ENCODE measurements at regions not wholly inside any gene's neighbourhood (a gene's known extent, or its start where the extent isn't known, plus 50 kb on each side); places are given as distances from the start of the nearest gene placed in this dataset.
A peak's percentile ranks its signal among the peaks of the same experiment; 100 is the strongest.

- H3K4me3 ChIP-seq (replicated peaks in 1 of 4; ENCODE audit: control extremely low read depth in 1 of 4, insufficient read depth in 1 of 4, low read depth in 3 of 4, low read length in 4 of 4): no peak overlapping the region
- no peaks in the 10 kb centered on the region for H3K79me2 ChIP-seq (ENCODE audit: control insufficient read depth, insufficient read depth, low read length)
- H4K20me1 ChIP-seq (ENCODE audit: control insufficient read depth, extremely low read depth, insufficient read depth, low read length): no peaks in the 10 kb centered on the region
- no peaks in the 10 kb centered on the region for H3K9me3 ChIP-seq (ENCODE audit: control insufficient read depth, insufficient read depth, low read depth, low read length)
- H3K27me3 ChIP-seq (ENCODE audit: control insufficient read depth, insufficient read depth, low read length): no peaks in the 10 kb centered on the region
- DNase-seq (ENCODE audit: low read depth in 2 of 2): peak in 1 of 2 donors; percentile 17
- TF ChIP-seq CTCF (conservative IDR thresholded peaks at IDR 0.05 in 1 of 2, IDR thresholded peaks at IDR 0.05 in 1 of 2; ENCODE audit: low read depth in 1 of 2, low read length in 2 of 2): no peak
- TF ChIP-seq EZH2 (IDR thresholded peaks at IDR 0.05; ENCODE audit: low read length, missing control alignments): no peak
- no peak overlapping the region for H3K9ac ChIP-seq (ENCODE audit: insufficient read depth, low read length)
- no peaks in the 10 kb centered on the region for H3K36me3 ChIP-seq (ENCODE audit: control insufficient read depth, insufficient read depth, low read length)
- no peak overlapping the region for H2AFZ ChIP-seq (ENCODE audit: low read length)
- no peak overlapping the region for H3K4me2 ChIP-seq (ENCODE audit: extremely low read depth, insufficient read depth, low read length)
- H3K27ac ChIP-seq (ENCODE audit: insufficient read depth, low read length): no peak overlapping the region
- no peaks in the 10 kb centered on the region for H3K4me1 ChIP-seq (ENCODE audit: control insufficient read depth, extremely low read depth, insufficient read depth, low read length)
These were observed 417.0 kb upstream of the MEIS2 start for GRCh38 chr15:37517191-37517895.

DNA sequence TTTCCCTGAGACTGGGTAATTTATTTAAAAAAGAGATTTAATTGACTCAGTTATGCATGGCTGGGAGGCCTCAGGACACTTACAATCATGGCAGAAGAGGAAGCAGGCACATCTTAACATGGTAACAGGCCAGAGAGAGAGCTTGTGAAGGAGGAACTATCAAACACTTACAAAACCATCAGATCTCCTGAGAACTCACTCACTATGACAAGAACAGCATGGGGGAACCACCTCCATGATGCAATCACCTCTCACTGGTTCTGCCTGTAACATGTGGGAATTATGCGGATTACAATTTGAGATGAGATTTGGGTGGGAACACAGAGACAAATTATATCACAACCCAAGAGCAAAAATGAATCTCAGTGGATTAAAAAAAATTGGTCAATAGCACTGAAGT lies 416.0 kb upstream of the TMCO5A start:
- Histone ChIP-seq H3K4me1 (ENCODE audit: control insufficient read depth, extremely low read depth, insufficient read depth, low read length) (no peaks in the 10 kb centered on the region), H3K4me2 (ENCODE audit: extremely low read depth, insufficient read depth, low read length) (no peak overlapping the region), H3K9ac (ENCODE audit: insufficient read depth, low read length) (no peak overlapping the region), H4K20me1 (ENCODE audit: control insufficient read depth, extremely low read depth, insufficient read depth, low read length) (no peaks in the 10 kb centered on the region), H3K79me2 (ENCODE audit: control insufficient read depth, insufficient read depth, low read length) (no peaks in the 10 kb centered on the region), H3K36me3 (ENCODE audit: control insufficient read depth, insufficient read depth, low read length) (no peaks in the 10 kb centered on the region), H3K27ac (ENCODE audit: insufficient read depth, low read length) (no peak overlapping the region), H2AFZ (ENCODE audit: low read length) (no peak overlapping the region), H3K9me3 (ENCODE audit: control insufficient read depth, insufficient read depth, low read depth, low read length) (no peaks in the 10 kb centered on the region), H3K4me3 (replicated peaks in 1 of 4; ENCODE audit: control extremely low read depth in 1 of 4, insufficient read depth in 1 of 4, low read depth in 3 of 4, low read length in 4 of 4) (no peak overlapping the region), H3K27me3 (ENCODE audit: control insufficient read depth, insufficient read depth, low read length) (no peaks in the 10 kb centered on the region)
- TF ChIP-seq EZH2 (IDR thresholded peaks at IDR 0.05; ENCODE audit: low read length, missing control alignments) (no peak), CTCF (conservative IDR thresholded peaks at IDR 0.05 in 1 of 2, IDR thresholded peaks at IDR 0.05 in 1 of 2; ENCODE audit: low read depth in 1 of 2, low read length in 2 of 2) (no peak)
- DNase-seq (ENCODE audit: low read depth in 2 of 2): no peak

DNA sequence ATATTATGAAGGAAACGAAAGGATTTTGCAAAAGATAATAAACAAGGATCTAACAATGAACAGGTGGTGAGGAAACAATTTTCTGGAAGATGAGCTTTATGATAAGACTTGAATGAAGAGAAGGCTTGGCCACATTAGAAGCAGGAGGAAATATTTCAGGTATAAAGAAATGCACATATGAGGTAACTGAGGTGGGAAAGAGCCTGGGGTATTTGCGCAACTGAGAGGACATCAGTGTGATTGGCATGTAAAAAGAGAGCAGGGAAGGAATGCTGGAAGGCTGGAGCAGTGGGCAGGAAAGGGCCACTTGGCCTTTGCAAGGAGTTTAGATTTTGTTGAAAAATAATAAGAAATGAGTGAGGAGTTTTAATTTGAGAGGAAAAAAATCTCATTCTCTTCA lies 414.4 kb upstream of the TMCO5A start:
- H3K27ac ChIP-seq (ENCODE audit: insufficient read depth, low read length): no peak overlapping the region
- H3K36me3 ChIP-seq (ENCODE audit: control insufficient read depth, insufficient read depth, low read length): no peaks in the 10 kb centered on the region
- no peaks in the 10 kb centered on the region for H3K9me3 ChIP-seq (ENCODE audit: control insufficient read depth, insufficient read depth, low read depth, low read length)
- no peak overlapping the region for H3K9ac ChIP-seq (ENCODE audit: insufficient read depth, low read length)
- TF ChIP-seq CTCF (conservative IDR thresholded peaks at IDR 0.05 in 1 of 2, IDR thresholded peaks at IDR 0.05 in 1 of 2; ENCODE audit: low read depth in 1 of 2, low read length in 2 of 2) (no peak), EZH2 (IDR thresholded peaks at IDR 0.05; ENCODE audit: low read length, missing control alignments) (no peak)
- no peaks in the 10 kb centered on the region for H3K79me2 ChIP-seq (ENCODE audit: control insufficient read depth, insufficient read depth, low read length)
- no peak overlapping the region for H3K4me3 ChIP-seq (replicated peaks in 1 of 4; ENCODE audit: control extremely low read depth in 1 of 4, insufficient read depth in 1 of 4, low read depth in 3 of 4, low read length in 4 of 4)
- DNase-seq (ENCODE audit: low read depth in 2 of 2): no peak
- no peak overlapping the region for H2AFZ ChIP-seq (ENCODE audit: low read length)
- no peaks in the 10 kb centered on the region for H4K20me1 ChIP-seq (ENCODE audit: control insufficient read depth, extremely low read depth, insufficient read depth, low read length)
- H3K4me1 ChIP-seq (ENCODE audit: control insufficient read depth, extremely low read depth, insufficient read depth, low read length): no peaks in the 10 kb centered on the region
- H3K4me2 ChIP-seq (ENCODE audit: extremely low read depth, insufficient read depth, low read length): no peak overlapping the region
- no peaks in the 10 kb centered on the region for H3K27me3 ChIP-seq (ENCODE audit: control insufficient read depth, insufficient read depth, low read length)

Data from fibroblast of lung (primary cell).